ENCODE measurements at regions not wholly inside any gene's neighbourhood (a gene's known extent, or its start where the extent isn't known, plus 50 kb on each side); places are given as distances from the start of the nearest gene placed in this dataset.

GRCh38 chr2:49404108-49404507 lies 249.8 kb upstream of the FSHR start:
- H3K27me3 ChIP-seq, result no peaks in the 10 kb centered on the region
- H3K4me3 ChIP-seq (replicated peaks in 1 of 3), result no peak overlapping the region
- TF ChIP-seq, protein P1, sequence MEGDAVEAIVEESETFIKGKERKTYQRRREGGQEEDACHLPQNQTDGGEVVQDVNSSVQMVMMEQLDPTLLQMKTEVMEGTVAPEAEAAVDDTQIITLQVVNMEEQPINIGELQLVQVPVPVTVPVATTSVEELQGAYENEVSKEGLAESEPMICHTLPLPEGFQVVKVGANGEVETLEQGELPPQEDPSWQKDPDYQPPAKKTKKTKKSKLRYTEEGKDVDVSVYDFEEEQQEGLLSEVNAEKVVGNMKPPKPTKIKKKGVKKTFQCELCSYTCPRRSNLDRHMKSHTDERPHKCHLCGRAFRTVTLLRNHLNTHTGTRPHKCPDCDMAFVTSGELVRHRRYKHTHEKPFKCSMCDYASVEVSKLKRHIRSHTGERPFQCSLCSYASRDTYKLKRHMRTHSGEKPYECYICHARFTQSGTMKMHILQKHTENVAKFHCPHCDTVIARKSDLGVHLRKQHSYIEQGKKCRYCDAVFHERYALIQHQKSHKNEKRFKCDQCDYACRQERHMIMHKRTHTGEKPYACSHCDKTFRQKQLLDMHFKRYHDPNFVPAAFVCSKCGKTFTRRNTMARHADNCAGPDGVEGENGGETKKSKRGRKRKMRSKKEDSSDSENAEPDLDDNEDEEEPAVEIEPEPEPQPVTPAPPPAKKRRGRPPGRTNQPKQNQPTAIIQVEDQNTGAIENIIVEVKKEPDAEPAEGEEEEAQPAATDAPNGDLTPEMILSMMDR (IDR thresholded peaks at IDR 0.05), result no peak
- TF ChIP-seq POLR2A (IDR thresholded peaks at IDR 0.05), result no peak
- H3K4me1 ChIP-seq, result no peaks in the 10 kb centered on the region
- H3K36me3 ChIP-seq, result no peaks in the 10 kb centered on the region
- no peak overlapping the region for H3K27ac ChIP-seq
- H3K9me3 ChIP-seq, result no peaks in the 10 kb centered on the region
- 51 to 52% methylated on average over 4 of the region's 4 CpGs for WGBS, 2 donors
- intact Hi-C loops (cut with DNase I), result no loop called here
- DNase-seq, result no peak

DNA sequence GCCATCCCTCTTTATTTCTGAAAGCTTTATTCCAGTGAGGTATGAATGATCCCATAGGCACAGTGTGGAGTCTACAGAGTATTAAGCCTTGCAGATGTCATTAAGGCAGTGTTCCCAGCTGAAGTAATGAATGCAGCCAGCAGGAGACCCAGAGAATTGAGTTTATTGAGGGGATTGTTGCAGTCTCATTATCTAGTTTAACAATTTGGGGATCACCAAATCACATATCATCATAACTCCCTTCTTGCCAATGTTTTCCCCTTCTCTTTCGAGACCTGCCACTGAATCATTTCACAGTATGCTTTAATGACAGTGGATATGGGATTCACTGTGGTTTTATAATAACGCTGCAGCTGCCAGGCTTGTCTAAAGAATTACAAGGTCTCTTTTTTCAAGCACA lies 249.3 kb upstream of the FSHR start:
- no peaks in the 10 kb centered on the region for H3K4me1 ChIP-seq
- WGBS, 2 donors, result 69 to 86% methylated on average over 2 of the region's 2 CpGs
- no peaks in the 10 kb centered on the region for H3K27me3 ChIP-seq
- no peak overlapping the region for H3K4me3 ChIP-seq (replicated peaks in 1 of 3)
- H3K9me3 ChIP-seq, result no peaks in the 10 kb centered on the region
- no peaks in the 10 kb centered on the region for H3K36me3 ChIP-seq
- intact Hi-C loops (cut with DNase I), result no loop called here
- H3K27ac ChIP-seq, result no peak overlapping the region
- TF ChIP-seq, protein P1 (IDR thresholded peaks at IDR 0.05), result no peak
- TF ChIP-seq POLR2A (IDR thresholded peaks at IDR 0.05), result no peak
- no peak for DNase-seq

- no peak overlapping the region for H3K27ac ChIP-seq
- intact Hi-C loops (cut with DNase I), result no loop called here
Observed at GRCh38 chr2:49379406-49379805, 225.1 kb upstream of the FSHR start.

DNA sequence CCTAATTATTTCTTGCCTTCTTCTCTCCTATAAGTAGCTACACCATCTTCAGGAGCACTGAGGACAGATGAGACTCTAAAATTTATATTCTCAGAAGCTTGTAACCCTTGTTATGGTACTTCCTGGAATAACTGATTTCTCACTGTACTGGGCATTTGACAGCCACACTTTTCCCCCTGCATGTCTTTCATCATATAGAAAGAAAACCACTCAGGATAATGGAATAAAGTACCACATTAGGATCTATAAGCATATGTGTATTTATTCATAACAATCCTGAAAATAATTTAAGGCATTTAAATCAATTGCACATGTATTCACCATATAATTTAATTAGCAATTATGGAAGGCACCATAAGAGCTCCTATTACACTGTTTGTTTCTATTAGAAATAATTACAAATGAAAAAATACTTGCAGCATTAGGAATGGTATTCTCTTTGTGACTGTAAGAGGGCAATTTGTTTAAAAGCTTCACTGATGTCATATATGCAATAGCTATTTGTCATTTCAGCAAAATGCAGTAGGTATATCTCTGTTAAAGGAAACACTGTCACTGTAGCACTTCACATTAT lies 216.9 kb upstream of the FSHR start:
- TF ChIP-seq, protein P1 (IDR thresholded peaks at IDR 0.05), result no peak
- no peak for TF ChIP-seq POLR2A (IDR thresholded peaks at IDR 0.05)
- no peaks in the 10 kb centered on the region for H3K36me3 ChIP-seq
- intact Hi-C loops (cut with DNase I), result no loop called here
- no peaks in the 10 kb centered on the region for H3K27me3 ChIP-seq
- H3K4me1 ChIP-seq, result no peaks in the 10 kb centered on the region
- H3K9me3 ChIP-seq, result no peaks in the 10 kb centered on the region
- H3K27ac ChIP-seq, result no peak overlapping the region
- no peak overlapping the region for H3K4me3 ChIP-seq (replicated peaks in 1 of 3)
- DNase-seq, result no peak

More at GRCh38 chr2:49379406-49379805, 225.1 kb upstream of the FSHR start:
- 55 to 56% methylated on average over 1 of the region's 1 CpG for WGBS, 2 donors
- no peak for TF ChIP-seq POLR2A (IDR thresholded peaks at IDR 0.05)
- TF ChIP-seq, protein P1 (IDR thresholded peaks at IDR 0.05), result no peak
- DNase-seq, result no peak
- Histone ChIP-seq H3K36me3 (no peaks in the 10 kb centered on the region), H3K9me3 (no peaks in the 10 kb centered on the region), H3K4me3 (replicated peaks in 1 of 3) (no peak overlapping the region), H3K27me3 (no peaks in the 10 kb centered on the region), H3K4me1 (no peaks in the 10 kb centered on the region)

GRCh38 chr2:49369650-49370049 lies 215.3 kb upstream of the FSHR start:
- 61 to 62% methylated on average over 6 of the region's 6 CpGs for whole genome bisulfite sequencing, 2 donors
- DNase-seq, result no peak
- H3K9me3 ChIP-seq, result no peaks in the 10 kb centered on the region
- H3K36me3 ChIP-seq, result no peaks in the 10 kb centered on the region
- intact Hi-C loops (cut with DNase I), result no loop called here
- H3K4me3 ChIP-seq (replicated peaks in 1 of 3), result no peak overlapping the region
- H3K27me3 ChIP-seq, result no peaks in the 10 kb centered on the region
- no peaks in the 10 kb centered on the region for H3K4me1 ChIP-seq
- TF ChIP-seq, protein P1 (IDR thresholded peaks at IDR 0.05), result no peak
- no peak for TF ChIP-seq POLR2A (IDR thresholded peaks at IDR 0.05)
- H3K27ac ChIP-seq, result no peak overlapping the region

Data from thyroid gland (tissue), 4 donors.